ENCODE measurements at regions not wholly inside any gene's neighbourhood (a gene's known extent, or its start where the extent isn't known, plus 50 kb on each side); places are given as distances from the start of the nearest gene placed in this dataset.

- DNase-seq (ENCODE audit: low read depth): no peak
- H3K4me3 ChIP-seq (ENCODE audit: low read length): no peak overlapping the region
- no peak for TF ChIP-seq CTCF (conservative IDR thresholded peaks at IDR 0.05; ENCODE audit: low read depth, low read length)
These were observed 445.2 kb upstream of the MDFIC2 start for GRCh38 chr3:70757658-70758057.

GRCh38 chr3:70755526-70755925 is 443.1 kb upstream of the MDFIC2 start:
- no peak for TF ChIP-seq CTCF (conservative IDR thresholded peaks at IDR 0.05; ENCODE audit: low read depth, low read length)
- peak; percentile 74 for DNase-seq (ENCODE audit: low read depth)
- H3K4me3 ChIP-seq (ENCODE audit: low read length): no peak overlapping the region

GRCh38 chr3:70754314-70754713 is 441.9 kb upstream of the MDFIC2 start:
- H3K4me3 ChIP-seq (ENCODE audit: low read length): no peak overlapping the region
- TF ChIP-seq CTCF (conservative IDR thresholded peaks at IDR 0.05; ENCODE audit: low read depth, low read length): no peak
- no peak for DNase-seq (ENCODE audit: low read depth)

GRCh38 chr3:70753572-70753971 is 441.1 kb upstream of the MDFIC2 start:
- no peak overlapping the region for H3K4me3 ChIP-seq (ENCODE audit: low read length)
- DNase-seq (ENCODE audit: low read depth): no peak
- TF ChIP-seq CTCF (conservative IDR thresholded peaks at IDR 0.05; ENCODE audit: low read depth, low read length): peak; percentile 23

- no peak for DNase-seq (ENCODE audit: low read depth)
These were observed 439.6 kb upstream of the MDFIC2 start for GRCh38 chr3:70752051-70752450.

GRCh38 chr3:70749122-70749521 is 436.7 kb upstream of the MDFIC2 start:
- DNase-seq (ENCODE audit: low read depth): no peak
- no peak for TF ChIP-seq CTCF (conservative IDR thresholded peaks at IDR 0.05; ENCODE audit: low read depth, low read length)
- no peak overlapping the region for H3K4me3 ChIP-seq (ENCODE audit: low read length)

More at GRCh38 chr3:70752051-70752450, 439.6 kb upstream of the MDFIC2 start:
- no peak for TF ChIP-seq CTCF (conservative IDR thresholded peaks at IDR 0.05; ENCODE audit: low read depth, low read length)
- no peak overlapping the region for H3K4me3 ChIP-seq (ENCODE audit: low read length)

GRCh38 chr3:70748593-70748992 is 436.2 kb upstream of the MDFIC2 start:
- H3K4me3 ChIP-seq (ENCODE audit: low read length): no peak overlapping the region
- no peak for DNase-seq (ENCODE audit: low read depth)
- no peak for TF ChIP-seq CTCF (conservative IDR thresholded peaks at IDR 0.05; ENCODE audit: low read depth, low read length)
